CD4-positive, alpha-beta memory T cell (primary cell): ENCODE measurements at regions not wholly inside any gene's neighbourhood (a gene's known extent, or its start where the extent isn't known, plus 50 kb on each side); places are given as distances from the start of the nearest gene placed in this dataset.

Experiments used
- CTCF ChIA-PET: fragments of 350-600 bp; sonication (Branson Sonifier 250); formaldehyde crosslinking; loops from one replicate; lab custom pipeline; 2021; ENCODE audit warnings: inconsistent platforms; ENCODE audit not compliant: partially characterized antibody; lab: Charles Lee
- POLR2A ChIA-PET: fragments of 350-600 bp; sonication (Branson Sonifier 250); formaldehyde crosslinking; loops from one replicate; lab custom pipeline; 2021; ENCODE audit not compliant: partially characterized antibody; lab: Charles Lee
- DNase-seq, 5 donors: peaks; one replicate each; pipeline versions ENCODE4 v3.0.0 to v3.0.0-alpha.2; 2020 to 2022; ENCODE audit warnings: mixed read lengths in 1 of 5
- H3K27ac ChIP-seq: one replicate; pipeline ENCODE4 v1.7.0; 2013; ENCODE audit warnings: low read depth, low read length
- H3K27me3 ChIP-seq: 2 replicates; pipeline ENCODE4 v1.7.0; 2013; ENCODE audit warnings: mild to moderate bottlenecking, low read length, moderate library complexity; ENCODE audit not compliant: insufficient read depth
- H3K36me3 ChIP-seq: 2 replicates; pipeline ENCODE4 v1.7.0; 2013; ENCODE audit warnings: mild to moderate bottlenecking, low read length, moderate library complexity; ENCODE audit not compliant: insufficient read depth
- H3K4me1 ChIP-seq: 2 replicates; pipeline ENCODE4 v1.7.0; 2013; ENCODE audit warnings: mild to moderate bottlenecking, low read length, moderate library complexity; ENCODE audit not compliant: insufficient read depth
- H3K4me3 ChIP-seq, 2 donors: one replicate each; pipeline ENCODE4 v1.7.0; 2013; ENCODE audit warnings: low read length in 2 of 2, mild to moderate bottlenecking in 1 of 2
- H3K9me3 ChIP-seq, 2 donors: one replicate each; pipeline ENCODE4 v1.7.0; 2013; ENCODE audit warnings: low read length in 2 of 2, control low read depth in 1 of 2; ENCODE audit not compliant: control insufficient read depth in 1 of 2
- H3K27ac Mint-ChIP-seq, 7 donors: one replicate each; pipeline ENCODE4 v1.8.0; 2020 to 2021; ENCODE audit warnings: mixed read lengths in 7 of 7, mild to moderate bottlenecking in 6 of 7, inconsistent platforms in 3 of 7, moderate library complexity in 3 of 7
- H3K27me3 Mint-ChIP-seq, 2 donors: one replicate each; pipeline ENCODE4 v1.8.0; 2020 to 2021; ENCODE audit warnings: mixed read lengths in 2 of 2
- H3K36me3 Mint-ChIP-seq, 2 donors: one replicate each; pipeline ENCODE4 v1.8.0; 2020 to 2021; ENCODE audit warnings: mixed read lengths in 2 of 2, inconsistent platforms in 1 of 2, mild to moderate bottlenecking in 1 of 2
- H3K4me1 Mint-ChIP-seq, 4 donors: one replicate each; pipeline ENCODE4 v1.8.0; 2020 to 2021; ENCODE audit warnings: mixed read lengths in 4 of 4, mild to moderate bottlenecking in 1 of 4
- H3K4me3 Mint-ChIP-seq, 8 donors: one replicate each; pipeline ENCODE4 v1.8.0; 2020 to 2021; ENCODE audit warnings: mixed read lengths in 8 of 8, mild to moderate bottlenecking in 7 of 8, moderate library complexity in 6 of 8, inconsistent platforms in 3 of 8
- H3K9me3 Mint-ChIP-seq, 8 donors: one replicate each; pipeline ENCODE4 v1.8.0; 2020 to 2021; ENCODE audit warnings: mixed read lengths in 8 of 8, mild to moderate bottlenecking in 5 of 8, inconsistent platforms in 3 of 8, moderate library complexity in 1 of 8
- intact Hi-C: fragments of 100-400 bp; cut with micrococcal nuclease; formaldehyde crosslinking; loops from one replicate; pipeline ENCODE4 v1.15.1; 2023

DNA sequence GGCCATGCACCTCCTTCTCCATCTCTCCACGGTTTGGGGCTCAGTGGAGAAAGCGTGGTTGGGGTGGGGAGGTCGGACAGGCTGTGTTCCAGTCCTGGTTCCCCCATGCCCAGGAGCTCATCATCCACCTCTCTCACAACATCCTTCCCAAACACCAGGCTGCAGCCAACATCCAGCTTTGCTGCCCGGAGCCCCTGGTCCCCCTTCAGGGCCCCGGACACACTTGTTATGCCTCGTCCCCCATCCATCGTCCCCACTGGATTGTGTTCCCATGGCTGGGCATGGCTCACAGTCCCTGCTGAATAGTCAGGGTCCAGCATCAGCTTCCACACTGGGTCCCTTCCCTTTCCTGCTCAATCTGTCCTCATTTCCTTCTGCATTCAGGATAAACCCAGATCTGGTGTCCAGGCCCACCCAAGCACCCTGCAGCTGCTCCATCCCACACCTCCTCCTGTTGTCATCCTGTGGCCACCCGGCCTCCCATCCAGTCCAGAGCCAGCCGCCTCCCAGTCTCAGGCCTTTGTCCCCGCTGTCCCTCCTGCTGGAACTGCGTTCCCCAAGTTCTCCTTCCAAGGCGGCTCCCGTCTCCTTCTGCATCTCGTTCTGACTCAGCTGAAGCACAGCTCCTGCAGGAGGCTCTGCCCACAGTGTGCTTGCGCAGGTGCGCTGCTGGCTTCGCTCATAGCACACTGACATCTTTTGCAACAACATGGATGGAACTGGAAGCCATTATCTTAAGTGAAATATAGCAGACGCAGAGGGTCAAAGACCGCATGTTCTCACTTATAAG, 211.4 kb upstream of the RTL1 start:
- intact Hi-C loops = no loop called here
- no peak overlapping the region for H3K27ac Mint-ChIP-seq
- Histone ChIP-seq H3K27ac (no peak overlapping the region), H3K4me3 (no peak overlapping the region), H3K27me3 (no peaks in the 10 kb centered on the region), H3K4me1 (no peaks in the 10 kb centered on the region), H3K36me3 (no peaks in the 10 kb centered on the region), H3K9me3 (no peaks in the 10 kb centered on the region)
- no peaks in the 10 kb centered on the region for H3K36me3 Mint-ChIP-seq
- ChIA-PET CTCF (no interaction called here), POLR2A (no interaction called here)
- no peak overlapping the region for H3K4me3 Mint-ChIP-seq
- peaks cover 0 to 1% (median under 1%) of the 10 kb centered on the region in 4 donors for H3K4me1 Mint-ChIP-seq
- DNase-seq = no peak
- peaks cover 0 to 2% (median 0%) of the 10 kb centered on the region in 8 donors for H3K9me3 Mint-ChIP-seq
- H3K27me3 Mint-ChIP-seq = peaks cover under 1 to 13% of the 10 kb centered on the region in 2 donors

DNA sequence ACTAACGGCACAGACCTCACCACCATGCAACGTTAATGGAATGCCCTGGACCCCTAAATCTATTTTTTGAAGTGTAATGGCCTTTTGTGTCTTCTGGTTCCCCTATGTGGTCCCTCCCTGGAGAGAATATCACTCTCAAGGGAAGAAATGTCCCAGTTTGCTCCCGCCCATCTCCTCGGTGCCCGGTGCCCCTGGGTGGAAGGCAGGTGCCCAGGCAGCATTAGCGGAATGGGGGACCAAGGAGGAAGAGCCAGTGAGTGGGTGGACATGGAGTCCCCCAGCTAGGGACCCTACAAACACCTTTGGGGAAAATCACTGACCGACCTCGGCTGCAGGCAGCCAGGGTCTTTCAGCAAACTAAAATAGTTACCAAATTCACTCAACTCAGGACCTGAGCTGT, 212.1 kb upstream of the RTL1 start:
- peaks cover 2 to 13% of the 10 kb centered on the region in 2 donors for H3K27me3 Mint-ChIP-seq
- Histone ChIP-seq H3K27ac (no peak overlapping the region), H3K9me3 (no peaks in the 10 kb centered on the region), H3K36me3 (no peaks in the 10 kb centered on the region), H3K4me1 (no peaks in the 10 kb centered on the region), H3K4me3 (no peak overlapping the region), H3K27me3 (no peaks in the 10 kb centered on the region)
- intact Hi-C loops = no loop called here
- no peak overlapping the region for H3K4me3 Mint-ChIP-seq
- no peak for DNase-seq
- peaks cover 0 to 2% (median 0%) of the 10 kb centered on the region in 8 donors for H3K9me3 Mint-ChIP-seq
- H3K4me1 Mint-ChIP-seq = peaks cover 0 to 8% (median 3%) of the 10 kb centered on the region in 4 donors
- H3K27ac Mint-ChIP-seq = no peak overlapping the region
- H3K36me3 Mint-ChIP-seq = no peaks in the 10 kb centered on the region
- ChIA-PET POLR2A (no interaction called here), CTCF (no interaction called here)

DNA sequence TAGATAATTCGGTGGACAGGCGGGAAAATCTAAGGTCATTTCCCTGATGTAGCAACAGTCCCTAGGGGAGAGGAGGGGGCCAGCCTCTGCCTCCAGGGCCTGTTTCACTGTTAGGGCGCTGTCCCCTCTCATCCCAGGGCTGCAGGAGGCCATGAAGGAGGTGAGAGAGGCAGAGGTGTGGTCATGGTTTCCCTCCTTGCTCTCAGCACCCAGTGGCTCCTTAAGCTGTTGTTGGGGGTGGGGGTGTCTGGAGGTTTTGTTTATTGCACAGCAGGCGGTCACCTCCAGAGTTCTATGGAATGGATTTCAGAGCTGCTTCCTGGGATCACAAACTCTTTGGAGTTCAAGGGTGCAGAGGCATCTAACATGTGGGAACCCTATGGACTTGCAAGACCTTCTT, 212.5 kb upstream of the RTL1 start:
- no peak for DNase-seq
- no peaks in the 10 kb centered on the region for H3K36me3 Mint-ChIP-seq
- peaks cover 2 to 11% (median 4%) of the 10 kb centered on the region in 4 donors for H3K4me1 Mint-ChIP-seq
- H3K9me3 ChIP-seq = no peaks in the 10 kb centered on the region
- no peaks in the 10 kb centered on the region for H3K27me3 ChIP-seq
- H3K9me3 Mint-ChIP-seq = peaks cover 0 to 2% (median 0%) of the 10 kb centered on the region in 8 donors
- H3K36me3 ChIP-seq = no peaks in the 10 kb centered on the region
- H3K27ac ChIP-seq = no peak overlapping the region
- CTCF ChIA-PET = no interaction called here
- intact Hi-C loops = no loop called here
- no peaks in the 10 kb centered on the region for H3K4me1 ChIP-seq
- peaks cover 2 to 13% of the 10 kb centered on the region in 2 donors for H3K27me3 Mint-ChIP-seq
- H3K27ac Mint-ChIP-seq = no peak overlapping the region
- H3K4me3 ChIP-seq = no peak overlapping the region
- POLR2A ChIA-PET = no interaction called here
- no peak overlapping the region for H3K4me3 Mint-ChIP-seq

DNA sequence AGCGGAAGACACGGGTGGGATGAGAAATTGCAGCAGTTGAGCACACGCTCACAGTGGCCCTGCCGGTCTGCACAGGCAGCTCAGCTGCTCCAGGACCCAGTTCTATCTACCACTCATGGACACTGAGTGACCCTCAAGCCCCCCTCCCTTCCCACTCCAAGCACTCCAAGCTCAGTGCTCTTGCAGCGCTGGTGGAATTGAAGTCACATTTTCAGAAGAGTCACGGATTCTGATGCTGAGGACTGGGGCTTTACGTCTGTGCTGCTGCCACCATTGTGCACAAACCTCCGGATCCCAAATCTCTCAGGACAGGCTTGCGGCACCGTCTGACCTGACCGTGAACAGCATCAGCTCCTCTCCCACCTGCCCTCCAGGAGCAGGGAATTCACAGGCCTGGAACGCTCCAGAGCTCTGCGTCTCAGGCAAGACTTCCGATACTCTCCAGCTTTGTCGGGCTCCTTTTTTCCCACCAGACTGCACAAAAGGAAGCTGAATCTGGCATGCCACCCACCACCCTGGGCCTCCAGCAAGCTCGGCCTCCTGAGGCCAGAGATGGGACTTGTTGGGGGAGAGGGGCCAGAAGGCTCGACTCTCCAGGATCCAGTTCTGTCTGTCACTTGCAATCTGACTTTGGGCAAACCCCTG, 213.1 kb upstream of the RTL1 start:
- no peaks in the 10 kb centered on the region for H3K4me1 ChIP-seq
- no peaks in the 10 kb centered on the region for H3K36me3 ChIP-seq
- DNase-seq = no peak
- Mint-ChIP-seq H3K4me3 (no peak overlapping the region), H3K4me1 (peaks cover 5 to 14% (median 6%) of the 10 kb centered on the region in 4 donors), H3K36me3 (no peaks in the 10 kb centered on the region), H3K9me3 (peaks cover 0 to 2% (median 0%) of the 10 kb centered on the region in 8 donors), H3K27me3 (peaks cover 2 to 13% of the 10 kb centered on the region in 2 donors), H3K27ac (no peak overlapping the region)
- no peak overlapping the region for H3K4me3 ChIP-seq
- H3K9me3 ChIP-seq = no peaks in the 10 kb centered on the region
- POLR2A ChIA-PET = no interaction called here
- CTCF ChIA-PET = no interaction called here
- H3K27ac ChIP-seq = no peak overlapping the region
- H3K27me3 ChIP-seq = no peaks in the 10 kb centered on the region
- intact Hi-C loops = no loop called here

DNA sequence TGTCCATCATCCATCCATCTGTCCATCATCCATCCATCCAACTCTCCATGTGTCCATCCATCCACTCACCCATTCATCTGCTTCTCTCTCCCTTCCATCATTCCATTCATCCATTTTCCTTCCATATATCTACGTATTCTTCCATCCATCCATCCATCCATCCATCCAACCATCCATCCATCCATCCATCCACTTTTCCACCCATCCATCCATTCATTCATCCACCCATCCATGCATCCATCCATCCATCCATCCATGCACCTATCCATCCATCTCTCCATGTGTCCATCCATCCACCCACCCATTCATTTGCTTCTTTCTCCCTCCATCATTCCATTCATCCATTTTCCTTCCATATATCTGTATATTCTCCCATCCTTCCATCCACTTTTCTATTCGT, 214.0 kb upstream of the RTL1 start:
- Histone ChIP-seq H3K36me3 (no peaks in the 10 kb centered on the region), H3K4me3 (no peak overlapping the region), H3K9me3 (no peaks in the 10 kb centered on the region), H3K4me1 (no peaks in the 10 kb centered on the region), H3K27me3 (no peaks in the 10 kb centered on the region), H3K27ac (no peak overlapping the region)
- no peak overlapping the region for H3K4me3 Mint-ChIP-seq
- no peaks in the 10 kb centered on the region for H3K36me3 Mint-ChIP-seq
- intact Hi-C loops = no loop called here
- H3K9me3 Mint-ChIP-seq = peaks cover 0 to 2% (median 0%) of the 10 kb centered on the region in 8 donors
- peaks cover 2 to 13% of the 10 kb centered on the region in 2 donors for H3K27me3 Mint-ChIP-seq
- CTCF ChIA-PET = no interaction called here
- H3K27ac Mint-ChIP-seq = no peak overlapping the region
- POLR2A ChIA-PET = no interaction called here
- peaks cover 5 to 15% (median 7%) of the 10 kb centered on the region in 4 donors for H3K4me1 Mint-ChIP-seq
- no peak for DNase-seq

DNA sequence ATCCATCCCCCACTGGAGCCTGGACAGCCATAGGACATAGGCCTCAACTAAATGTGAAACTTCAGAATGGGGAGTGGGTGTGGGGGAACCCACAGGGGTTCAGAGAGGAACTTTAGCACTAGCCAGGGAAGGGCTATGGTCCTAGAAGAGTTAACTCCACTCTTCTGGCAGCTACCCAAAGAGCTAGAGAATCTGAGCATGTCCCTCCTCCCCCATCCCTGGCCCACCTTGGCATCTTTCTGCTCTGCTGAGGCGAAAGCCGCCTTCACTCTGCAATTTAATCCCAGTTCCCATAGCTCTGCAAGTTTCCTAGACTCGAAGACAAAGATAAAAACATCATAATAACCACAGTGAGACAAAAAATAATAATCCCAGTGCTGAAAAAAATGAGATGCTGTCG, 214.7 kb upstream of the RTL1 start:
- peaks cover 5 to 15% (median 7%) of the 10 kb centered on the region in 4 donors for H3K4me1 Mint-ChIP-seq
- H3K27me3 ChIP-seq = no peaks in the 10 kb centered on the region
- CTCF ChIA-PET = no interaction called here
- H3K4me3 ChIP-seq = no peak overlapping the region
- H3K9me3 Mint-ChIP-seq = peaks cover 0 to 2% (median 0%) of the 10 kb centered on the region in 8 donors
- POLR2A ChIA-PET = no interaction called here
- peaks cover 2 to 13% of the 10 kb centered on the region in 2 donors for H3K27me3 Mint-ChIP-seq
- H3K27ac ChIP-seq = no peak overlapping the region
- H3K4me1 ChIP-seq = no peaks in the 10 kb centered on the region
- intact Hi-C loops = no loop called here
- H3K9me3 ChIP-seq = no peaks in the 10 kb centered on the region
- no peak overlapping the region for H3K27ac Mint-ChIP-seq
- no peaks in the 10 kb centered on the region for H3K36me3 ChIP-seq
- no peaks in the 10 kb centered on the region for H3K36me3 Mint-ChIP-seq
- DNase-seq = no peak
- no peak overlapping the region for H3K4me3 Mint-ChIP-seq

DNA sequence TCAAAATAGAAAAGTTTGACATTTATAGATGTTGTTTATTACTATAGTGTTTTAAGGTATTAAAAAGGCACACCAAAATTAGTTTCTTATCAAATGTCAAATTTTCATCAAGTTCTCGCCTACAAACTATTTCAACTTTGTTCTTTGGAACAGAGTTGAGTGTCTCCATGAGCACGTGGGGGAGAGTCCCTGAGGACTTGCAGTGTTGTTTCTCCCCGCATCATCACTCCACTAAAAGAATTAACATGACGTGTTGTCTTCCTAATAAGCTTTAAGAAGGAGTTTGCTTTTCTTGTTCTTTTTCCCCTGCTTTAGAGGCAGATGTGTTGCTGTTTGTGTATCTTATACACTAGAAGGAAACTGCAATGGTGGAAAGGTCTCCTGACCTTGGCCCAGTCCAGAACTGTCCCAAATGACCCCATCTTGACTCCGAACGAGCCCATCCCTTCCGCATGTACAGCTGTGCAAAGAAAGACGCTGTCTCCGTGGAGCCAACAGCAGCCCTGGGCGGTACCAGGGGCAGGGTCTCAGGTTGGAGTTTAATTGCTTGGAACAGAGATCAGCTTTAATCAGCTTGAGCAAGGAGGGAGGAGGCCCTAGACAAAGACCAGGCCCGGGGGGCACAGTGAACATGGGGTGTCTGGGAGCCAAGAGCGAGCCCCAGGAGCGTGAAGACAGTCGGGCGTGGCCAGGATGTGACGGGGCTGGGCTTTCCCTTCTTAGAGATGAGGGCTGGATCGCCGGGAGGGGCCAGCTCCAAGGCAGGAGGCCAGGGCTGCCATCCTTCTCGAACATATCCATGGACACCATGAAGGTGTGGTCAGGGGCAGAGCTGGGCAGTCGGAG, 215.4 kb upstream of the RTL1 start:
- Mint-ChIP-seq H3K4me1 (peaks cover 5 to 15% (median 7%) of the 10 kb centered on the region in 4 donors), H3K27me3 (peaks cover 2 to 13% of the 10 kb centered on the region in 2 donors), H3K27ac (no peak overlapping the region), H3K9me3 (peaks cover 0 to 2% (median 0%) of the 10 kb centered on the region in 8 donors), H3K36me3 (no peaks in the 10 kb centered on the region), H3K4me3 (no peak overlapping the region)
- no peaks in the 10 kb centered on the region for H3K9me3 ChIP-seq
- H3K27me3 ChIP-seq = no peaks in the 10 kb centered on the region
- no peaks in the 10 kb centered on the region for H3K36me3 ChIP-seq
- ChIA-PET CTCF (no interaction called here), POLR2A (no interaction called here)
- intact Hi-C loops = no loop called here
- no peak for DNase-seq
- H3K27ac ChIP-seq = no peak overlapping the region
- no peaks in the 10 kb centered on the region for H3K4me1 ChIP-seq
- no peak overlapping the region for H3K4me3 ChIP-seq
